Activated naive CD4-positive, alpha-beta T cell treated with anti-CD3 and anti-CD28 coated beads, Interleukin-2, amount 50 U/mL, for 72 hours (primary cell): ENCODE measurements at regions not wholly inside any gene's neighbourhood (a gene's known extent, or its start where the extent isn't known, plus 50 kb on each side); places are given as distances from the start of the nearest gene placed in this dataset.

Experiments
- ATAC-seq, 2 donors: fragments of 150-1000 bp; cut with Tn5 transposase; 2 replicates each; pipeline ENCODE4 v1.10.0; 2021; ENCODE audit warnings: mild to moderate bottlenecking in 2 of 2, moderate library complexity in 2 of 2
- DNase-seq, 2 donors: peaks; one replicate each; pipeline ENCODE4 v3.0.0; 2021 to 2022; ENCODE audit warnings: low spot score in 2 of 2
- H3K27ac Mint-ChIP-seq, 2 donors: one replicate each; pipeline ENCODE4 v1.8.0; 2022; ENCODE audit warnings: mild to moderate bottlenecking in 2 of 2, mixed read lengths in 2 of 2
- H3K36me3 Mint-ChIP-seq, 2 donors: one replicate each; pipeline ENCODE4 v1.8.0; 2022; ENCODE audit warnings: mixed read lengths in 2 of 2
- H3K9me3 Mint-ChIP-seq, 2 donors: one replicate each; pipeline ENCODE4 v1.8.0; 2022; ENCODE audit warnings: mixed read lengths in 2 of 2

GRCh38 chr9:107540164-107540561 is 50.6 kb upstream of the KLF4 start:
- Mint-ChIP-seq H3K27ac (no peak overlapping the region), H3K9me3 (no peaks in the 10 kb centered on the region)
- no peak for ATAC-seq

GRCh38 chr9:107539427-107540163 is 50.0 kb upstream of the KLF4 start:
- Mint-ChIP-seq H3K36me3 (no peaks in the 10 kb centered on the region), H3K9me3 (no peaks in the 10 kb centered on the region), H3K27ac (no peak overlapping the region)
- no peak for ATAC-seq
- DNase-seq, result no peak

More at GRCh38 chr9:107540164-107540561, 50.6 kb upstream of the KLF4 start:
- DNase-seq, result no peak
- no peaks in the 10 kb centered on the region for H3K36me3 Mint-ChIP-seq
